ENCODE measurements at regions not wholly inside any gene's neighbourhood (a gene's known extent, or its start where the extent isn't known, plus 50 kb on each side); places are given as distances from the start of the nearest gene placed in this dataset.

DNA sequence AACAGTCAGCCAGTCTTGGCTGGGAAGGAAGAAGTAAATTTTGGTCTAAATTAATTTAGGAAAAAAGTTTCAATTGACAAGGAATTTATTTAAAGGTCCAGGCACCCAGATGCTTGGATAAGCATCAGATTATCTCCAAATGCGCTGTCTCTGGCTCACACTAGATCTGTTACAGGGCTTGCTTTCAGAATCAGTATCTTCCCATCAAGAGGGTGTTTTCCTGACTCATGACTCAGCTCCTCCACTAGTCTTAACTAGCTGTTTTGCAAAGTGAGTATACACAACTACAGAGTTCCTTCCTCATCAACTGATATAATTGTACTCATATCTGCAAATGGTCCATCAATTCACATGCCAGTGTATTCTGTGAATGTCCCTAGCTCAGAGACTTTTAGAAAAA is 482.1 kb upstream of the CPEB2 start:
- no peak for DNase-seq (ENCODE audit: low read depth)

DNA sequence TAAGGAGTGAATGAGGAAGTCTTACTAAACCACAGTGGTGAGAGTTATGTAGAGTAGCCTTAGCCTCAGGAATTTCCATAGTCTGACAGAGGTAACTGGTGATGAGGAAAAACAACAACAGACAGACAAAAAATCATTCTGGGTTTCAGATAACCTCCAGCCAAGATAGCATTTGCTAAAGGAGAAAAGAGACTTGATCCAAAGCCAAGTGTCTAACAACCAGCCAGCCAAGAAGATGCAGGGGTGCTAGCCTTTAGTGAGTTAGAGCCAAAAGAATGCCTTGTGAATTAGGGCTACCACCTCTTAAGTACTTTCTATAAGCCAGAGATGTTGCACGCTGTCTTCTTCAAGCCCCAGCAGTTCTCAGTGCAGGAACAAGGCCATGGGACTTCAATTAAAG is 478.0 kb upstream of the CPEB2 start:
- DNase-seq (ENCODE audit: low read depth) = no peak

DNA sequence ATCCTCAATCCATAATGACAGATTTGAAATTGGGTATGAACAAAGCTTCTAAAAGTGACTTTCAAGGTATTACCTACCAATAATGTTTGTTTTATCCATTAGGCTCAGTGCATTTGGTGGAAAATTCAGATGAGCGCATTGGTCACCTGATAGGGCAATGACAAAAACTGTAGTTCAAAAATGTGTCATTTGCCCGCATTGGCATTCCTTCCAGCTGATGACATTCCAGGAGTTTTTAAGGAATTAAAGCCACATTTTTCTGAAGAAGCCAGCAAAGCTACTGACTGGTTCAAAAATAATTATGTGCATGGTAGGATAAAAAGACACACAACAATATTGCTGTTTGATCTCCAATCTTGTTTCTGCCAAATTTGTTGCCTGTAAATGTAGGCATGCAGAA is 473.4 kb upstream of the CPEB2 start:
- no peak for DNase-seq (ENCODE audit: low read depth)

DNA sequence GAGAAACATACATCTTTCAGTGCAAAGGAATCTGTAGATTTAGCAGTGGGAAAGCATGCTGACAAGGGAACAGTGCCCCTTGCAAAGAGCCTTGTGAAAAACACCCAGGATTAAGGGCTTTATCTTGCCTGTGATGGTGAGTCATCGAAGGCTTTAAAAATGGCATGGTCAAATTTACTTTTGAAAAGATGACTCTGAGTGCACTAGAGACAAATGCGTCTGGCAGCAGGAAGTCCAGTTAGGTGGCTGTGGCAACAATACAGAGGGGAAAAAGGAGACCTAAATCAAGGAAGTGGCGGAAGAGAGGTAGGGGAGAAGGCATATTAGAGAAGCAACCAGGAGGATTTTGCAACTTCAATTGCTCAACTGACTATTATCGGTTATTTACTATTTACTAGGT is 472.6 kb upstream of the CPEB2 start:
- peak; percentile 64 for DNase-seq (ENCODE audit: low read depth)

DNA sequence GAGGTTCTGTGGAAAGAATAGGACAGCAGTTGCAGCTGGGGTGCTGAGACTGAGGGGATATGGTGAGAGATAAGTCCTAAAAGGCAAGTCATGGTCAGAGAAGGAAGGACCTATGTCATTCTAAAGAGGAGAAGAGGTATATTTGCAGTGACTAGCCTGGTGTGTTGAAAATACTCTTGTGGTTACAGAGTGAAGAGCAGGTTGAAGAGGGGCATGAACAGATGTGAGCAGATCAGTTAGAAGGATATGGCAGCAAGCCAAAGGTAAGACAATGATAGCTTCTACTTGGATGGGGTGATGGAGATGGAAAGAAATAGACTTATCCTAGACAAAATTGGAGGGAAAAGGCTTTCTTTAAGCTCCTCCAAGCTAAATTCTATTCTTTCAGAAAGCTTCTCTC is 469.8 kb upstream of the CPEB2 start:
- peak; percentile 55 for DNase-seq (ENCODE audit: low read depth)

DNA sequence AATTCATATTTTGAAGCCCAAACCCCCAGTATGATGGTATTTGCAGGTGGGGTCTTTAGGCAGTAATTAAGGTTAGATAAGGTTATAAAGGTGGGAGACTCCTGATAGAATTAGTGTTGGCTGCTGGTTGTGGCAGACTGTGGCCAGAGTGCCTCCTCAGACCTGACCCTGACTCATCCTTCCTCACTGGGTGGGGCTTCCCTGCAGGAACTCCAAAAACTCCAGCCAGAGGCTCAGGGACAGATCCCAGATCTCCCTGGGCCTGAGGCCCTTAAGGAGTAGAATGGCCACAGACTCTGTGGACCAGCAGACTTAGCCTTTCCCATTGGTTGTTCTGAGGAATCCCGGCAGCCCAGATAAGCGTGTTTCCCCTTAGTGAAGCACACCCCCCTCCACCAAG is 463.0 kb upstream of the CPEB2 start:
- DNase-seq (ENCODE audit: low read depth) = no peak

DNA sequence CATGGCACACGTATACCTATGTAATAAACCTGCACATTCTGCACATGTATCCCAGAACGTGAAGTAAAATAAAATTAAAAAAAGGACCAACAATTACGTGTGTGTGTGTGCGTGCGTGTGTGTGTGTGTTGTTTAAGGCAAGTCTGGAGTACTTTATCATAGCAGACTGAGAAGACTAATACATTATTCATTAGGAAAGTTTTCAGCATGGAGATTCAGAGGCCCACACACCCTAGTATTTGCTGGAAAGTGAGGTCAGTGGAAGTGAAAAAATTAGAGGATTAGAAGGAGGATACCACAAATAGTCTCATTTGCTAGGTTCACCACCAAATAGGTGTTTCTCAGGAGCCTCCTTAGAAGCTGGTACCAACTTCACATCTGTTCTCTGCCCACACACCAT is 457.1 kb upstream of the CPEB2 start:
- no peak for DNase-seq (ENCODE audit: low read depth)

DNA sequence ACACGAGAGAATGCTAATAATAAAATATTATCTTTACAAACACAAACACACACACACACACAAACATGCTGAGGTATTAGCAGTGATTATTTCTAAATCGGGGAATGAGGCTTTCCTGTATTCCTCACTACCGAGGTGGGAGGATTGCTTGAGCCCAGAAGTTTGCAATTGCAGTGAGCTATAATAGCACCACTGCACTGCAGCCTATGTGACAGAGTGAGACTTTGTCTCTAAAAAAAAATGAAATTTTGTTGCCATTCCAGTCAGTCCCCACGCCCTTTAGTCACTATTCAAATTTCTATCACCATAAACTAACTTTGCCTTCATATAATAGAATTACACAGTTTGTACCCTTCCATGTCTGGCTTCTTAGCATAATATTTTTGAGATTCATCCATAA is 456.5 kb upstream of the CPEB2 start:
- no peak for DNase-seq (ENCODE audit: low read depth)

DNA sequence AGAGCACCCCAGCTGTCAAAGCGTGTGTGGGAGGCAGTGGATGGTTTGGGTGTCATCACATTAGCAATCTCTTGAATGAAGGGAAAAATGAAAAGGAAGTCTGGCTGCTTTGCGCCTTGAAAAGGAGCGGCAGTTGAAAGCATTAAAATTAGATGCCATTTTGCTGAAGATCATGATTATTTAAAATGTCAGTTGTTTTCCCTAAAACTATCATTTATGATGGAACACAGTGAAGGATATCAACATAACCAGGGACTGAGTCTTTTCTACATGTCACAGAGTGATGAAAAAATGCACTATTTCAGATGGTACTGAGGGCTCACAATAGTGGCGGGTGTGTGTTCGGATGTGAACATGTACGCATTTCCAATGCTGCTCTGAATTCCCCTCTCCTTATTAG is 450.2 kb upstream of the CPEB2 start:
- DNase-seq (ENCODE audit: low read depth) = no peak

DNA sequence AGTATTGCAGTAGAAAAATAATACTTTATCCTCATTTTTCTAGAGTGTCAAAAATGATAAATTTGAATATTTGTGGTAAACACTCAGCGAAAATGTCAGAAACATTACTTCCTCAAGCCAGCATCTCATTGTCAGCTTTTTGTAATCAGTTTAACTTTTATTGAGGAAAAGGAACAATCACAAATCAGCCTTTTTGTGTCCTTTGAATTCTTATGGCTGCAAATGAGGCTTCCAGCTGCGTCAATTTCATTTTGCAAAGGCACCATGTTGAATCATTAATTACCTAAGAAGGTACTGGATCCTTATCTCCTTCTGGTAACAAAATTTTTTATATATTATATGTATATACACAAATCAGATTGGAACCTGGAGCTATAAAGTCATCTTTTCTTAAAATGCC is 442.6 kb upstream of the CPEB2 start:
- DNase-seq (ENCODE audit: low read depth) = no peak

DNA sequence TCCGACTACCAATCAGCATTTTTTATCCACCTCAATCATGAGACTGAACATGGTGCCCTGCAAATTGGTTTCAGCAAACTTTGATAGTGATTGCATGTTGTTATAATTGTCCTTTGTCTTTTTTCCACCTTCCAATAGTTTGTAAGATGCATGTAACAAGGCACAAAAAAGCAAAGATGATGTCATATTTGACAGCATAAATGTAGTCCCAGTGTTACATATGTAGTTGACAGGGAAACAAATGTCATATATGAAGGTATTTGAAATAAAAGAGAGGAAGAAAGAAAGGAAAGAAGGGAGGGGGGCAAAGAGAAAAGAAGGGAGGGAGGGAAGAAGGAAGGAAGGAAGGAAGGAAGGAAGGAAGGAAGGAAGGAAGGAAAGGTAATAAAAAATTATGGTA is 441.7 kb upstream of the CPEB2 start:
- DNase-seq (ENCODE audit: low read depth) = no peak

DNA sequence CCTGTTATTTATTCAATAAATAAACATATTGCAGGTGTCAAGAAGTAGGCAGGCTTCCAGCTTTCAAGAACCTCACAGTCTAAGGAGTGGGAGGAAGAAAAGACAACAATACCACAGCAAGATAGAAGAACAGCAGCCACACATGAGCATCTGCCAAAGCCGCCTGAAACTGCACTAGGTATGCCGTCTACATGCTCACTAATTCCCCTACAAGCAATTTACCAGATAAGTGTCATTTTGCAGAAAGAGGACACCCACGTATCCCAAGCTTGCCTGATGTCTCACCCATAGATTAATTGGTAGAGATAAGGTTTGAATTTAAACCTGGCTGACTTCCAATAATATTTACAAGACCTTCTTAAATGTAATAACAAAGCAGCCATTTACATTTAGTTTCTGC is 439.4 kb upstream of the CPEB2 start:
- no peak for DNase-seq (ENCODE audit: low read depth)

DNA sequence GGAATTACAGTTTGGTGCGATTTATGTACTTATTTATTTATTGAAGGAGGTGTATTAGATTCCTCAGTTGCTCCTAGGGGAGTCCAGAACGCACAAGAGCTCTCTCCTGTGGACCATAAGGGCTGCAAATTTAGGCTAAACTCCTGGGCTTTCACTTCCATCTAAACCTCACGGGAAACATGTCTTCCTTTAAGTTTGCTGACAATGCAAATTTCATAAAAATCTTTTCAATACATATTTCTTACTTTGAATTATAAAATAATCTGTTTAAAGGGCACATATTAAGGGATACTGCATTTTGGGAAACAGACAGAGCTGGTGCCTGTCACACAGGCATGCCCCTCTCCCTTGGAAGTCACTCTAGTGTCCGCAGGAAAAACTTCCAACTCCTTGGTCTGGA is 438.0 kb upstream of the CPEB2 start:
- DNase-seq (ENCODE audit: low read depth) = no peak

DNA sequence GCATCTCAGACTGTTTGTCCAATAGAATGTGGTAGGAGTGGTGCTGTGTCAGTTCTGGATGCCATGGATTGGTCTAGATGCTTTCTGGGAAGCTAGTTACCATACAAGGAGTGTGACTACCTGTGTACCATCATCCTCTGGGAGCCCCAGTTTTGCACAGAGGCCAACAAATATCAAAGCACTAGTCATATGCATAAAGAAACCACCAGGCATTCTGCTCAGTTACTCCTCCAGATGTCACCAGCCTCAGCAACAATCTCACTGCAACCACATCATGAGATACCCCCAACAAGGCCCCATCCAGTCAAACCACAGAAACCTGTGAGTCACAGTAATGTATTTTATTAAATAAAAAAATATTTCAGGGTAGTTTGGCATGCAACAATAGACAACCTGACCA is 435.8 kb upstream of the CPEB2 start:
- DNase-seq (ENCODE audit: low read depth) = peak; percentile 74

DNA sequence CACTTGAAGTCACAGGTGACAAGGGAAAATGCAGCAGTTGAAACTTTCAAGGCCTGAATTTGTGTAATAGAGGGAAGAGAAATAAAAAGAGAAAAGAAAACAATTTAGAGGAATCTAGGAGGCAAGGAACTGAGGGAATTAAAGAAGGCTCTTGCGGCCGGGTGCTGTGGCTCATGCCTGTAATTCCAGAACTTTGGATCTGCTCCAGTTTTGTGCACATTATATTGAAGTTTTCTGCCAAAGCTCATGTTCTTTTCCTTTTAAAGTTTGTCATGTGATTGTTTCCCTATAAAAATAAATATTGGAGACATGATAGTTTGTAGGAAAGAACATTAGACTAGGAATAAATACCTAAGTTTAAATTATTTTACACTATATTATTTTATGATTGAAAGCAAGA is 433.9 kb upstream of the CPEB2 start:
- peak; percentile 73 for DNase-seq (ENCODE audit: low read depth)

DNA sequence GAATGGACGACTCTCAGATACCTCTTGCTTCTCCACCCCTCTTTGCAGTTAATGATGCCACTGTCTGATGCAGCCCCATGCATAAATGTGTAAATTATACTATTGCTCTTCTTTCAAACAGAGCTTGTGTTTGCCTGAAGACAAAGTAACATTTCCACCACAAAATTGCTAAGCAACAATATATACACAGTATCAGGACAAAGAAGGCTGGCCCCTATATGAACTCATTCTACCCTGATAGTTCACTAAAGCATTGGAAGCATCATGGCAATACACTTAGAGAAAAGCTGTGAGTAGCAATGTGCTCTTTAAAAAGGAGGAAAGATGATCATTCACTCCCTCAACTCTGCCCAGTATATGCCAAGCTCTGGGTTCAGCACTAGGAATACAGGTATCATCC is 427.0 kb upstream of the CPEB2 start:
- DNase-seq (ENCODE audit: low read depth) = no peak

DNA sequence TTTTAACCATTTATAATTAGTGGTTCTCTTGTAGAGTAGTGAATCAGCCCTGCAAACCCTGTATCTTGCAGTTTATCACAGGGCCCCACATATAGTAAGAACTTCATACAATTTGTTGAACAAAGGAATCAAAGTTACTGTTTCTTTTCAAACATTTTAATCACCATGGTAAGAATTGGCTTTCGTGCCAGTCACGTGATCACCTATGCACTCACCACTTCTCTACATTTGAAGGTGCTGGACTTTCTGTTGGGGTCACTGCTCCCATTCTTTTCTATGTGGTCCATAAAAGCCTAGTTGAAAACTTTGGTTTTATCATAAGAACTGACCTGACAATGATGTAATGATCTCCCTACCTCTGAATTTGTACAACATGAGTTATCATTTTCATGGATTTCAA is 426.4 kb upstream of the CPEB2 start:
- no peak for DNase-seq (ENCODE audit: low read depth)

DNA sequence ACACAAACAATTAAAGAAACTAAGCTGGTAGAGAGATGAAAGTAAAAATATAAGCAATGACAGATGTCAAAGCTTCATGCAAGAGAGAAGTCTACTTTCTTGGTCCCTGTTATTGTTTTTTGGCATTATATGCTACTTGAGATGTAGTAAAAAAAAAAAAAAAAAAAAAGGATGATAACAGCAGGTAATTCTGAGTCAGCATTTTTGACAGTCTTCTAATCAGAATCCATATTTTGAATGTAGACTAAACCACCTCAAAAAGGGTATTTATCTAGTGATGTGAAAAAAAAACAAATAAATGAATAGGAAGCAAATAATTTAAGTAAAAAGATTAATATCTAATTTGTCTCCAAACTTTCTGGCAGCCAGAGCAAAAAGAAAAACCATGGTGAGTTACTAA is 422.2 kb upstream of the CPEB2 start:
- no peak for DNase-seq (ENCODE audit: low read depth)

DNA sequence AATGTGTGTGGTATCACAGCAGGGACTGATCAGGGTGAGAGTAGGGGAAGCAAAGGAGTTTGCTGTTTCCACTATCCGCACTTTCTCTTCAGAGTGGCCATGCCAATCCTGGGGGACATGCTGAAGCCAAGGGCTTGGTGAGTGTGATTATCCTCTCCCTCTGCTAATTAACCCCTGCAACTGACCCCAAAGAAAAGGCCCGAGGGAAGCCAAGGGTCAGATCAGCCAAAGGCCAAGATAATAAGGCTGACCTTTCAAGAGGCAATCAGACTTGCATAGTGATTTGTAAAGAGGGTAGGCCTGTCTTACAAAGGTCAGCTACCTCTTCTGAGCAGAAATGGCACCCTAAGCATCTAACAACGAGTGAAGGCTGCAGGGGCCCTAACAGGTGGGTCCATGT is 420.5 kb upstream of the CPEB2 start:
- DNase-seq (ENCODE audit: low read depth) = no peak

DNA sequence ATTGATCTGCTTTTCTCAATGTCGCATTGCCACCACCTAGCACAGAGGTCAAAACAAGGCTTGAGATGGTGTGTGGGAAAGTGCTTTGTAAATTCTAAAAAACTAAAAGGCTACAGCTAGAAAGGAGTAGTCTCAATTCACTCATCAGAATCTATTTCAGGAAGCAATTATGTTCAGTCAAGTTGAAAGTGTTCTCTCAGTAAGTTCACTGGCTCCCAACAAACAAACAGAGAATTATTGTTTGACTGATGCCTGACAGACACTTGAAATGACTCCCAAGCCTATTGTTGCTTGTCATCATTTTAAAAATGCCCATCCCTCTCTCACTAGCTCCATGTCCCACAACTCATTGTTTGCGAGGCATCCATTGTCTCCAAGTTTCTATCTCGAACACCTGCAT is 419.6 kb upstream of the CPEB2 start:
- DNase-seq (ENCODE audit: low read depth) = no peak

DNA sequence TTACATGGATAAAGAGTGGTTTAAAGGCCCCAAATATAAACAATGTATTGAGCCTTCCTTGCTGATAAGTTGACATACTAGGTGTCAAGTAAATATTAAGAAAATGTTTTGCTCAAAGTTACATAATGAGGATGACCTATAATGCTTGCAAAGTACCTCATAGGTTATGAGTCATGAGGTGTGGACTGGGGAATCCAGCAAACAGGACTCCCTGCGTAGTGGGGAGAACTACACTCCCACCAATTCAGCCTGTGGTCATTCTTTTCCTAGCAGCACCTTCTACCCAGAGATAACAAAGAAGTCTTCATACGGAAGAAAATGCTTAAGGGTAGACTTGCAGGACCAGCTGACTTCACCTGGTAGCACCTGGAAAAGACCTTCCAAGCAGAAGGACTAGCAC is 418.9 kb upstream of the CPEB2 start:
- no peak for DNase-seq (ENCODE audit: low read depth)

DNA sequence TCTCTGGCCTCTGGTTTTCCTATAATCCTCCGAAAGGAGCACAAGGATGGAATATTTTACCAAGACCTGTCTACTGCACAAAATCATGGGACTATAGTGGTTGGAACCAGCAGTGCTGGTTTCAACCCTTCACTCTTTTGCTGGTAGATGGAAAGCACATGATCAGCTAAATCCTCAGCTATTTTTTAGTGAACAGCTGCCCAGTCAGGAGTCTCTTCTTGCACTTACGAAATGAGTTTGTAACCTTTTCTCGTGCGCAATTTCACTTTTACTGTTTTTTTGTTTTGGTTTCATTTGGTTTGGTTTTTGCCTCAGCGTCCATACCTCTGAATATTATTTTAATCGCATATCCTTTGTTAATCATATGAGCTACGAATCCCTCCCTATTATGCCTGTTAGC is 418.5 kb upstream of the CPEB2 start:
- no peak for DNase-seq (ENCODE audit: low read depth)

DNA sequence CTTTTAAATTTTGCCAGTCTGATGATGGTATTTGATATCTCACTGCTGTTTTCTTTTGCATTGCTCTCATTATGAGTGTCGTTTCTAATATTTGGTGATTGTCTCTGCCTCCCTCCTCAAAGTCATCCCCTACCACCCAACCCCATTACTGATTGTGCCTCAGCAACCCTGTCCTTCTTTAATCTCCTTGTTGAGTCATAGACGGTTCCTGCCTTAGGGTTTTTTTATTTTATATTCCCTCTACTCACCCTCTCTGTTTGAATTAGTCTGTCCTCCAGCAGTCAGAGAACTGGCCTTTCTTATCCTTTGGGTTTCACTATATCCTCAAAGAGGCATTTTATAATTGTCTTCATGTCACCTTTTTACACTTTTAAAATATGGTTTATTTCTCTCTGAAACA is 409.3 kb upstream of the CPEB2 start:
- DNase-seq (ENCODE audit: low read depth) = no peak

DNA sequence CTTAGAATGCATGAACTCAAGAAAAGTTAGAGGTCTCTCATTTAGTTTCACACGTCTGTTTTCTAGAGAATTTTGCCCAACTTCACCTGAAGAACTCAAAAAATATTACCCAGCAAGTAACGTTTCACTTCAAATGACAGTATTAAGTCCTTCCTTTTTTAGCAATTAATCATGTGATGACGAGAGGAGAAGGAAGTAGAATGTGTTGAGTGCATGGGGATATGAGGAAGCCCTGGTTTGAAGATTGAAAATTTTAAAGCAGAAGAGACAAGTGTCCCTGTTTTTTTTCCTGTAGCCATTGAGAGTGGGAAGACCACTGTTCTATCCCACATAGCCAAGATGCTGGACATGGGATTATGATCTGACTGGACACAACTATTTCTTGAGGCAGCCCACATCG is 406.3 kb upstream of the CPEB2 start:
- no peak for DNase-seq (ENCODE audit: low read depth)

DNA sequence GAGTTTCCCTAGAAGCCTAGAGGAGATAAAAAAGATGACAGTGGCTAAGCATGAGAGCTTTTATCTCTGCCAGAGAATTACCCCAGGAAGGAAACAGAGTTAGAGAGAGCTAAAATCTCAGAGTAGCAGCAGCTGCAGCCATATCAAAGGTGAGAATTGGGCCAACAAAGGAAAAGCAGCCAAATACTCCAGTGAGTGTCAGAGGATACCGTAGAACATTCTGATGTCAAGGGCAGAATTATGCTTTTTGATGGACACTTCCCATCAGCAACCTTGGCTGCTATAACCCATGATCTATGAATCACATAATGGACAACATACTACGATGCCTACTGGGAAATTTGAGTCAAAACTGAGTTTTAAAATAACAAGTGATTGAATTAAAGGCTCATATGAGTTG is 405.8 kb upstream of the CPEB2 start:
- no peak for DNase-seq (ENCODE audit: low read depth)
